CD4-positive, alpha-beta T cell (primary cell): ENCODE measurements at regions not wholly inside any gene's neighbourhood (a gene's known extent, or its start where the extent isn't known, plus 50 kb on each side); places are given as distances from the start of the nearest gene placed in this dataset.

ENCODE experiments used
- ATAC-seq: fragments of 200-7000 bp; cut with Tn5 transposase; one replicate; pipeline ENCODE4 v1.10.0; 2022; ENCODE audit warnings: mild to moderate bottlenecking; ENCODE audit not compliant: poor library complexity
- CTCF ChIA-PET: fragments of 350-600 bp; sonication (Branson Sonifier 250); formaldehyde crosslinking; loops from one replicate; lab custom pipeline; 2021; ENCODE audit warnings: antibody characterized with exemption, inconsistent platforms; lab: Charles Lee
- POLR2A ChIA-PET: fragments of 350-600 bp; sonication (Branson Sonifier 250); formaldehyde crosslinking; loops from one replicate; lab custom pipeline; 2021; ENCODE audit warnings: antibody characterized with exemption, inconsistent platforms; lab: Charles Lee
- DNase-seq, 14 experiments: peaks; one replicate each; pipeline ENCODE4 v3.0.0-alpha.2; 2013 to 2020; ENCODE audit warnings: mixed read lengths in 2 of 14
- H3K27ac ChIP-seq, 2 donors: one replicate each; pipeline versions ENCODE4 v1.5.1 to v1.7.0; 2013; ENCODE audit warnings: low read length in 2 of 2, low read depth in 1 of 2, mild to moderate bottlenecking in 1 of 2
- H3K27me3 ChIP-seq, 2 experiments: 1 replicate in 1 of 2; 2 replicates in 1 of 2; pipeline versions ENCODE4 v1.6.1 to v1.7.0; 2013; ENCODE audit warnings: low read length in 2 of 2, control low read depth in 1 of 2, mild to moderate bottlenecking in 1 of 2, moderate library complexity in 1 of 2; ENCODE audit not compliant: insufficient read depth in 2 of 2, control insufficient read depth in 1 of 2
- H3K36me3 ChIP-seq: one replicate; pipeline ENCODE4 v1.6.1; 2013; ENCODE audit warnings: low read length, control low read depth; ENCODE audit not compliant: insufficient read depth
- H3K4me1 ChIP-seq: one replicate; pipeline ENCODE4 v1.6.1; 2013; ENCODE audit warnings: low read length, control low read depth; ENCODE audit not compliant: insufficient read depth
- H3K4me3 ChIP-seq: one replicate; pipeline ENCODE4 v1.5.1; 2013; ENCODE audit warnings: mild to moderate bottlenecking, low read length, moderate library complexity
- H3K9me3 ChIP-seq, 2 experiments: 1 replicate in 1 of 2; 2 replicates in 1 of 2; pipeline versions ENCODE4 v1.6.1 to v1.7.0; 2013; ENCODE audit warnings: low read length in 2 of 2, mild to moderate bottlenecking in 2 of 2, control low read depth in 1 of 2, moderate library complexity in 1 of 2; ENCODE audit not compliant: control insufficient read depth in 1 of 2, insufficient read depth in 1 of 2
- H3K27ac Mint-ChIP-seq: one replicate; pipeline ENCODE4 v1.8.0; 2020; ENCODE audit warnings: mixed read lengths
- H3K27me3 Mint-ChIP-seq: one replicate; pipeline ENCODE4 v1.8.0; 2021; ENCODE audit warnings: mixed read lengths
- H3K36me3 Mint-ChIP-seq: one replicate; pipeline ENCODE4 v1.8.0; 2021; ENCODE audit warnings: low read depth, mixed read lengths
- H3K4me1 Mint-ChIP-seq: one replicate; pipeline ENCODE4 v1.8.0; 2021; ENCODE audit warnings: low read depth, mixed read lengths
- H3K4me3 Mint-ChIP-seq: one replicate; pipeline ENCODE4 v1.8.0; 2020; ENCODE audit warnings: mild to moderate bottlenecking, mixed read lengths
- H3K9me3 Mint-ChIP-seq: one replicate; pipeline ENCODE4 v1.8.0; 2020; ENCODE audit warnings: mixed read lengths
- intact Hi-C, 2 experiments: fragments of 100-400 bp; cut with DNase I in 1 of 2; cut with micrococcal nuclease in 1 of 2; formaldehyde crosslinking; loops; one replicate each; pipeline versions ENCODE4 v1.15.1 to v1.9.0; 2023 to 2025; cut with DNase I, micrococcal nuclease
- TF ChIP-seq, protein P1 (sequence below): fragments of 200-600 bp; IDR thresholded peaks from one replicate; pipeline ENCODE4 v1.8.0; 2022; ENCODE audit warnings: antibody characterized with exemption, mild to moderate bottlenecking

GRCh38 chr6:23320471-23321015, 751.2 kb downstream of the HDGFL1 start:
- TF ChIP-seq, protein P1, sequence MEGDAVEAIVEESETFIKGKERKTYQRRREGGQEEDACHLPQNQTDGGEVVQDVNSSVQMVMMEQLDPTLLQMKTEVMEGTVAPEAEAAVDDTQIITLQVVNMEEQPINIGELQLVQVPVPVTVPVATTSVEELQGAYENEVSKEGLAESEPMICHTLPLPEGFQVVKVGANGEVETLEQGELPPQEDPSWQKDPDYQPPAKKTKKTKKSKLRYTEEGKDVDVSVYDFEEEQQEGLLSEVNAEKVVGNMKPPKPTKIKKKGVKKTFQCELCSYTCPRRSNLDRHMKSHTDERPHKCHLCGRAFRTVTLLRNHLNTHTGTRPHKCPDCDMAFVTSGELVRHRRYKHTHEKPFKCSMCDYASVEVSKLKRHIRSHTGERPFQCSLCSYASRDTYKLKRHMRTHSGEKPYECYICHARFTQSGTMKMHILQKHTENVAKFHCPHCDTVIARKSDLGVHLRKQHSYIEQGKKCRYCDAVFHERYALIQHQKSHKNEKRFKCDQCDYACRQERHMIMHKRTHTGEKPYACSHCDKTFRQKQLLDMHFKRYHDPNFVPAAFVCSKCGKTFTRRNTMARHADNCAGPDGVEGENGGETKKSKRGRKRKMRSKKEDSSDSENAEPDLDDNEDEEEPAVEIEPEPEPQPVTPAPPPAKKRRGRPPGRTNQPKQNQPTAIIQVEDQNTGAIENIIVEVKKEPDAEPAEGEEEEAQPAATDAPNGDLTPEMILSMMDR: no peak
- CTCF ChIA-PET: no interaction called here
- Histone ChIP-seq H3K27ac (no peak overlapping the region), H3K4me1 (no peaks in the 10 kb centered on the region), H3K36me3 (no peaks in the 10 kb centered on the region), H3K9me3 (no peaks in the 10 kb centered on the region), H3K27me3 (no peaks in the 10 kb centered on the region), H3K4me3 (no peak overlapping the region)
- POLR2A ChIA-PET: no interaction called here
- ATAC-seq (no peak), DNase-seq (no peak)
- intact Hi-C loops: no loop called here
- Mint-ChIP-seq H3K36me3 (no peaks in the 10 kb centered on the region), H3K4me1 (no peaks in the 10 kb centered on the region), H3K27ac (no peak overlapping the region), H3K27me3 (no peaks in the 10 kb centered on the region), H3K9me3 (no peaks in the 10 kb centered on the region), H3K4me3 (no peak overlapping the region)

- POLR2A ChIA-PET: no interaction called here
Observed at GRCh38 chr6:23323897-23324296, 754.5 kb downstream of the HDGFL1 start.

GRCh38 chr6:23325065-23325464, 755.7 kb downstream of the HDGFL1 start:
- Histone ChIP-seq H3K36me3 (no peaks in the 10 kb centered on the region), H3K27ac (no peak overlapping the region), H3K9me3 (no peaks in the 10 kb centered on the region), H3K27me3 (no peaks in the 10 kb centered on the region), H3K4me3 (no peak overlapping the region), H3K4me1 (no peaks in the 10 kb centered on the region)
- H3K27me3 Mint-ChIP-seq: no peaks in the 10 kb centered on the region
- ATAC-seq (no peak), DNase-seq (no peak)
- H3K36me3 Mint-ChIP-seq: no peaks in the 10 kb centered on the region
- intact Hi-C loops: no loop called here
- H3K4me1 Mint-ChIP-seq: no peaks in the 10 kb centered on the region
- POLR2A ChIA-PET: no interaction called here
- no peaks in the 10 kb centered on the region for H3K9me3 Mint-ChIP-seq
- CTCF ChIA-PET: no interaction called here
- TF ChIP-seq, protein P1: no peak
- H3K4me3 Mint-ChIP-seq: no peak overlapping the region
- no peak overlapping the region for H3K27ac Mint-ChIP-seq

More at GRCh38 chr6:23323897-23324296, 754.5 kb downstream of the HDGFL1 start:
- Histone ChIP-seq H3K27me3 (no peaks in the 10 kb centered on the region), H3K27ac (no peak overlapping the region), H3K36me3 (no peaks in the 10 kb centered on the region), H3K4me3 (no peak overlapping the region), H3K4me1 (no peaks in the 10 kb centered on the region), H3K9me3 (no peaks in the 10 kb centered on the region)
- Mint-ChIP-seq H3K27me3 (no peaks in the 10 kb centered on the region), H3K27ac (no peak overlapping the region), H3K9me3 (no peaks in the 10 kb centered on the region), H3K36me3 (no peaks in the 10 kb centered on the region), H3K4me3 (no peak overlapping the region), H3K4me1 (no peaks in the 10 kb centered on the region)
- TF ChIP-seq, protein P1: no peak
- intact Hi-C loops: no loop called here
- no peak for ATAC-seq
- no peak for DNase-seq
- CTCF ChIA-PET: no interaction called here
